Stimulated activated CD8-positive, alpha-beta memory T cell treated with anti-CD3 and anti-CD28 coated beads, Interleukin-4, amount 100 ng/mL, for 4 hours (primary cell): ENCODE measurements at regions not wholly inside any gene's neighbourhood (a gene's known extent, or its start where the extent isn't known, plus 50 kb on each side); places are given as distances from the start of the nearest gene placed in this dataset.

Experiments
- DNase-seq, 2 donors: peaks; one replicate each; pipeline ENCODE4 v3.0.0-alpha.2; 2020; ENCODE audit warnings: low read depth in 2 of 2, low spot score in 1 of 2

- no peak for DNase-seq
Measured at GRCh38 chr3:102178817-102179216, 256.0 kb upstream of the ZPLD1 start.

- no peak for DNase-seq
Measured at GRCh38 chr3:102179326-102180177, 255.3 kb upstream of the ZPLD1 start.

GRCh38 chr3:102180280-102180931, 254.4 kb upstream of the ZPLD1 start:
- no peak for DNase-seq

DNA sequence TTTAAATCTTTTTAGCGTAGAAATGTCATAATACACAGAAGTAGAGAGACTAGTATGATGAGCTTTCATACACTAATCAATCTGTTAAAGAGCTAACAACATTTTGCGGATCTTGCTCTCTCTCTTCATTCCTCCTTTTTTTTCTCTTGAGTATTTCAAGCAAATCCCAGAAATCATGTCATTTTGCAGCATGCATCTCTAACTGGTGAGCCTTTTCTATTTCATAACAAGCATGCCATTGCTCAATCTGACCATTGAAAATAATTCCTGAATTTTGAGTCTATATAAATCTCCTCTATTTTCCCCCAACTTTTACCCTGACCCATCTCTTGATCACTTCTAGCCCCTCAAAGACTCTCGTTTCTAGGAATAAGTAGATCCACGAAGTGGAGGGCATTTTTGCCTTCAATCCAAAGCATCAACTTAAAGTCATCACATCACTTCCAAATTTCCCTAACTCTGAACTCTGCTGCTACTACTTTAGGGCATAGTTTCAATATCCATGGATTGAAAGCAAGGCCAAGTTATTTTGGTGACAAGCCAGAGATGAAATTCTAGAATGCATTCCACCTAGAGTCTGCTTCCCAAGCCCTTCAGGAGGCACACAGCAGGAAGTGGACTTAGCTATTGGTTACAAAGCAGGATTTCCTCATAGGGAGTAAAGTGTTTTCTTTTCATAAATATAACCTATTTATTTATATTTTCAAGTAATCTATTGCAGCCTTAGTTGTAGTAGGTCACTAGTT, 253.5 kb upstream of the ZPLD1 start:
- DNase-seq = no peak

DNA sequence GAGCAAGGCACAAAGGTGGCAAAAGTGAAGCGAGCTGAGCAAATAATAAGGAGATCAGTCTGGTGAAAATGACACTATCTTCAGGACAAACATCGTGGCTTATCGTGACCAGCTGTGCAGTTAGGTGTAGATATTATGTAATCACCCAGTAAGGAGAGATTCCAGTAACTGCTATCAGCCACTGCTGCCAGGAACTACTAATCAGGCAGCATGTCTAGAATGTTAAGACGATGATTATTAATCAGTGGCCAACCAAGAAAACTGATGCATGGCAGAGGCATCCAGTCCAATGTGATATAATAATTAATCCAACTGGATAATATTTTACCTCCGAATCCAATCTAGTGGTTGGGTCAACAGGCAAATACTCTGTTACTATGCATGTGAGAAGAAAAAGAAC, 252.7 kb upstream of the ZPLD1 start:
- DNase-seq = no peak

DNA sequence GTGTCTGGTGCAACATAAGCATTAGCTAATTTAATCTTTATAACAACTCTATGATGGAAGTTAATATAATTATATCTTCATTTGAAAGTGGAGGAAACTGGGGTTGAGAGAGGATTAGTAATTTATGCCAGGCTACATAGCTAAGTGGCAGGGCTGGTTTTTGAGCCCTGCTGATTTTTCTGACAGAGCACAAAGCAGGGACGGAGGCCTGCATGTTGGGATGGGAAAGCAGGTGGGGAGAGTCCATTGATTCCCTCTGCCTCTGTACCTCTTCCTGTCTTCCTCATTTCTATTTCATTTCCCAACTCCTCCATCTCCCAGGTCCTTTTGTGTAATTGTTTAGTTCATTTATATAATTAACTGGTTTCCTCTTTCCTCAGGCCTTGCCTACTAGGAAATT, 251.6 kb upstream of the ZPLD1 start:
- DNase-seq = no peak

DNA sequence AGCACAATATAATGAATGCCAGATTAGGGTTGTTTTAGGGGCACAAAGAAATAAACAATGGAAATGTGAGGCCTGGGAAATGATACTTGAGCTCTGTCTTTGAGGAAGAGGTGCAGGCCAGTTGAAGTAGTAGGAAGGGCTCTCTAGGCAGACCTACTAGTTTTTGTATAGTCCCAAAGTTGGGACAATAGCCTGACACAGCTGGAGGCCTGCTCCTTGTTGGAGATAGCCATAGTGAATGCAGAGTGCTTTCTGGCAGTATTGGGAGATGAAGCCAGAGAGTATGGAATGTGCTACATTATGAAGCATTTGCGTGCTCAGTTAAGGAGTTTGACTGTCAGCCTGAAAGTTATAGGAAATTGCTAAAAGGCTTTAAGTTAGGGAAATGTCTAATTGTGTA, 251.2 kb upstream of the ZPLD1 start:
- no peak for DNase-seq

DNA sequence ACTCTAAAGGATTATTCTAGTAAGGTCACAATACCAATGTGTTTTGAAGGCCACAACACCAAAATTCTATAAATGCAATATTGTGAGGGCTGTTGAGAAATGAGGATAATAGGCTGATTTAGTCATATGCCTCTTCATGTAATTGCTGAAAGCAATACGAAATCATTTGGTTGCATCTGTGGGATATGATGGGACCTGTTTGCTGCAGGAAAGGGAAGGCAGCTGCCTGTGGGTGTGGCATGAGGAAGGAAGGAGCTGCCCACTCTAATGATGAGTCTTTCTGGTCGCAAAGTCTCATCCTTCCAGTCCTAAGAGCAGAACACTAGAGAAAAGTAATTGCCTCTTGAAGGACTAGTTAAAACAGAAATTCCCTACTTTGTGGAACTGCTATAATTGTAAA, 245.3 kb upstream of the ZPLD1 start:
- no peak for DNase-seq

- no peak for DNase-seq
Measured at GRCh38 chr3:102189956-102190723, 244.7 kb upstream of the ZPLD1 start.

DNA sequence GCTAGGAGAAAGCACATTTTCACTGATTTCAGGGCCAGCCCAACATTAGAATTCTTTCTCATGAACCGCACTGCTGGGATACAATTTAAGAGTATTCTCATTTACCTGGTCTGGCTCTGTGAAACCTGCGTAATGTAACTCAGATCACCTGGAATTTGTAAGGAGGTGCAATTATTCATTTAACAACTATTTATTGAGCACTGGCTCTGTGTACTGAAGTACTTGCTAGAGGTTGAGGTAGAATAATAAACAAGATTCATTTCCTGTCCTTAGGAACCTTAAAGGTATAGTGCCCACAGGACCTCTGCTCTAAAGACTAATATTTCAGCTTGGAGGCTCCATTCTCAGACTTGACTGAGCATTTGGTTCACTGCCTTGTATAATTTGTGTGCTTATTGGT, 242.2 kb upstream of the ZPLD1 start:
- DNase-seq = no peak

GRCh38 chr3:102193255-102193654, 241.6 kb upstream of the ZPLD1 start:
- DNase-seq = no peak

DNA sequence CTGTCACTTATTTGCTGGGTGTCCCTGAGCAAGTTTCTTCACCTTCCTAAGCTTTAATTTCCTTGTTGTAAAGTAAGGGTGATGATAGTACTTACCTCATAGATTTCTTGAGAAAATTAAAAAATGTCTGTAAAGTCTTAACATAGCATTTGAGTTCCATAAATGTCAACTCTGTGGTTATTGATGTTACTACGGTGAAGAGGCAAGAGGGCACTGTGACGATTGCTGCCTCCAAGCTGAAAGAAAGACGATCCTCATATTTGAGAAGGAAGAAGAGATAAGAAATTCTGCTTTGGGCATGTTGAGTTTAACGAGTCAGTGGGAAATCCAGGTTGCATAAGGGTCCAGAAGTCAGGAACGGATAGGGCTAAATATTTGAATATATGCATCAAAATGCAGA, 240.8 kb upstream of the ZPLD1 start:
- DNase-seq = no peak

GRCh38 chr3:102194760-102195159, 240.1 kb upstream of the ZPLD1 start:
- no peak for DNase-seq

DNA sequence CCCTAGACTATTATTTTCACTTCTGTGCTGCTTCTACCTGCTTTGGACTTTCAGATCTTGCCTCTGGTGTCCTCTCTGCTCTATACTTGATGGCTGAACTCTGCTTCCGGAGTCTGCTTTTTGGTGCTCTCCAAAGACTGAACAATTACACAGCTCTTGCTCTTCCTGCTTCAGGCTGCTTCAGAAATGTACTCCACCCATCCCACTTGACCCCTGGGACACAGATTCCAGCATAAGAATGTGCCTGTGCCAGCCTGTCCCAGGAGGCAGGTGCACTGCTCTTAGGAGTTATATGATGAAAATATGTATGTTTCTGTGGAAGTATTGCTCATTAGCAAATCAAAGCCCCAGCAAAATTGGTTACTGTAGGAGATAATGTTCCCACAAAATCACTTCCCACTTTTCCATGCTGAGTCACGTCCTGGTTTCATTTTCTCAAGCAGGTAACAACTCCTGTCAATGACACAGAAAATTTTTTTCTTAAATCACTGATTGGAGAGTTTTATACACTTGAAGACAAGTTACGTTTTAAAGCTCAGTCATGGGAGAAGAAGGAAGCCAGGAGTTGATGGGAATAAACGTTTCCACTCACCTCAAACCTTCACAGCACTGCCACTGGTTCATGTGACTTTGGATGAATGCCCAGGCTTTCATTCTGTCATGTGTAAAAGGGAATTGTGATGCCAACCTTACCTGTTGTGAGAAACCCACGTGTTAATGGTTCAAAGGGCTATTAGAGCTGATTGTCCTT, 239.4 kb upstream of the ZPLD1 start:
- DNase-seq = no peak

DNA sequence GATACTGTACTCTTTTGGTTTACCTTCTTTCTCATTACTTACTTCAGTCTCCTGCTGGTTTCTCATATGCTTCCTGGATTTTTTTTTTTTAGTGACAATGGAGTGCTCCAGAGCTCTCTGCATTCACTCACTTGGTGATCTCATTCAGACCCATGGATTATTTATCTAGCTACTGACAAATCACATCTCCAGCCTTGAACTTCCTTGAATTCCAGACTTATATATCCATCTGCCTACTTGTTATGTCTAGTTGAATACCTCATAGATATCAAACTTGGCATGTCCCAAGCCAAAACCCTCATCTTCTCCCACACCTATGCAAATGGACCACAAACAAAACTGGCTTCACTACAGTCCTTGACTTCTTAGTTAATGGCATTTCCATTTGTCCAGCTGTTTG, 234.7 kb upstream of the ZPLD1 start:
- no peak for DNase-seq

DNA sequence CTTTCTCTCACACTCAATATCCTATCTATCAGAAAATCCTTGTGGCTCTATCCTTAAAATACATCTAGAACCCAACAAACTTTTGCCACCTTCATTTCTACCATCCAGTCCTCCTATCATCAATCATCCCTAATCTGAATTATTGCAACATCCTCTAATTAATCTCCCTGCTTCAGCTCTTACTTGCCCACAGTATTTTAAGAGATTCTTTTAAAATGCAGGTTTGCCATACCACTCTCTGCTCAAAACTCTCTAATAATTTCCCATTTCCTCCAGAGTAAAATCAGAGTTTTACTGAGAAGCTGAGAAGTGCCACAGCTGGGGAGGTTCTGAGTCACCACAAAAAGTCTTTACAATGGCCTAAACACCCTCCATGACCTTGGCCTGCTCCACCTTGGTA, 234.3 kb upstream of the ZPLD1 start:
- DNase-seq = no peak

DNA sequence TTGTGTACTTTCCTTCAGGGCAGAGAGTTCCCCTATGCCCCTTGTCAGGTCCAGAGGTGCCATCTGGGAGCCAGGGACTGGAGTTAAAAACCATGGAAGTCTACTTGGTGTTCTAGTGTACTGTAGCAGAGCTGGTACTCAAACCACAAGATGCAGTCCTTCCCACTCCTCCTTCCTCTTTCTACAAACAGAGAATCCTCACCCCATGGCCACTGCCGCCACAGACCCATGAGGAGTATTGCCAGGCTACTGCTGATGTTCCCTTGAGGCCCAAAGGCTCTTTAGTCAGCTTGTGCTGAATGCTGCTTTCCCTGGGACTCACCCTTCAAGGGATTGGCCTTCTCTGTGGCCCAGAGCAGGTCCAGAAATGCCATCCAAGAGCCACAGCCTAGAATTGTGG, 229.2 kb upstream of the ZPLD1 start:
- no peak for DNase-seq

DNA sequence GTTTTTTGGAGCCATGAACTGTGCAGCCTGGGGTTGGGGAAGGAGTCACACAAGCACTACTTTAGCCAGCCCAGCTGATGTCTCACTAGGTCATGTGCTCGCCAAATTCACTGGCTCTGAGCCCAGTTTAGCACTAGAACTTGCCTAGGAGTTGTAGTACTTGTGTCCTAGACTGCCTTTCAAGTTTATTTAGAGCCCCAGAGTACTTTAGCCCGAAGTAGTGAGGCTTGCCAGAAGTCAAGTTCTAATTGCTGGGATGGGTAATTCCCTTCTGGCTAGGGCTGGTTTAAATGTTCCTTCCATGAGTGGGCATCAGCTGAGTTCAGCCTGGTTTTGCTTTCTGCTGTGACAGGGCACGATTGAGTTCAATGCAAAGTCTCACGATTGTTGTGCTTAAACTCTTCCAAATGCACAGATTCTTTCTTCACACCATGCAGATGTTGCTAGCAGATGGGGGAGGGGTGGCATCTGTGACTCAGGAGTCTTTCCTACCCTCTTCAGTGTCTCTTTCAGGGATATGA, 228.2 kb upstream of the ZPLD1 start:
- DNase-seq = no peak

DNA sequence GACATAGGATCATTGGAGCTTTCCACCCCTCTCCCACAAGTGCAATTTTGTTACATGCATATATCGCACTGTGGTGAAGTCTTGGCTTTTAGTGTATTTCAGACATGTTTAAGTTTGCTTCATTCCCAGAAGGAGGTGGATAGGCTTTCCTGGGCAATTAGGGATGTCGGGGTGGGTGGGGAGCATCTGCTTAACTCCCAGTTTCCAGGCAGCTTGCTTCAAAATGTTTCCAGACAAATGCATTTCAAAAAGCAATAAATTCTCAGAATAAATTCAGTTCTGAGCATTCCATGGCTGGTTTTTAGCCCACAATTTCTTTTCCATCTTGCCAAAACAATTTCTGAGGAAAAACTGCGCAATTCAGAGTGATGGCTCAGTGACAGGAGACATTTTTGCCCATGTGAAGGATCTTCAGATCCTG, 227.7 kb upstream of the ZPLD1 start:
- DNase-seq = no peak

DNA sequence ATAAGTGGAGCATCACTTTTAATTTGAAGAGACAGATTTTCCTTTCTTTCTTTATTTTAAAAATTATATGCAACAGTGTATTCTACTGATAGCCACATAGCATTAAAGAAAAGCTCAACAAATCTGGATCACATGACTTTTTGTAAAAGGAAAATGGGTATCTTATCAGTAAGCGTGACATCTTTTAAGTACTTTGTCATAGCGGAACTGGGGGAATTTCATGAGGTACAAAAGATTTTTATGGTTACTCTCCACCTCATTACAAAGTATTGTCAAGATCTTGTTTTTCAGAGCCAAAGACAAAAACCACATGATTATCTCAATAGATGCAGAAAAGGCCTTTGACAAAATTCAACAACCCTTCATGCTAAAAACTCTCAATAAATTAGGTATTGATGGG, 219.6 kb upstream of the ZPLD1 start:
- no peak for DNase-seq
